Endodermal cell (in vitro differentiated cells): ENCODE measurements at regions not wholly inside any gene's neighbourhood (a gene's known extent, or its start where the extent isn't known, plus 50 kb on each side); places are given as distances from the start of the nearest gene placed in this dataset.
"Not testable (repeated sequence)": the region's sequence is repeated elsewhere in the genome, so short reads cannot be mapped to it uniquely, and the experiment has no call there.

ENCODE experiments used
- DNase-seq: peaks from one replicate; pipeline ENCODE4 v3.0.0-alpha.2; 2017
- H3K27ac ChIP-seq: 2 replicates; pipeline ENCODE4 v1.5.1; 2013; ENCODE audit warnings: mild to moderate bottlenecking, low read depth, low read length, moderate library complexity
- H3K27me3 ChIP-seq: 2 replicates; pipeline ENCODE4 v1.6.1; 2013; ENCODE audit warnings: mild to moderate bottlenecking, low read length, moderate library complexity; ENCODE audit not compliant: insufficient read depth, control insufficient read depth, poor library complexity, severe bottlenecking
- H3K36me3 ChIP-seq: 2 replicates; pipeline ENCODE4 v1.7.0; 2013; ENCODE audit warnings: mild to moderate bottlenecking, low read length, moderate library complexity; ENCODE audit not compliant: control insufficient read depth, insufficient read depth
- H3K4me1 ChIP-seq: one replicate; pipeline ENCODE4 v1.7.0; 2013; ENCODE audit warnings: low read length; ENCODE audit not compliant: control insufficient read depth, insufficient read depth
- H3K4me3 ChIP-seq: 2 replicates; pipeline ENCODE4 v1.5.1; 2013; ENCODE audit warnings: mild to moderate bottlenecking, low read length, moderate library complexity
- H3K9ac ChIP-seq: 2 replicates; pipeline ENCODE4 v1.6.1; 2013; ENCODE audit warnings: mild to moderate bottlenecking, low read length, moderate library complexity; ENCODE audit not compliant: poor library complexity, severe bottlenecking; ENCODE audit errors: extremely low read depth
- H3K9me3 ChIP-seq: 2 replicates; pipeline ENCODE4 v1.6.1; 2013; ENCODE audit warnings: mild to moderate bottlenecking, low read length, moderate library complexity; ENCODE audit not compliant: control insufficient read depth
- H3K27ac Mint-ChIP-seq: 2 replicates; pipeline ENCODE4 v1.8.0; 2020; ENCODE audit warnings: mixed read lengths
- H3K27me3 Mint-ChIP-seq: 2 replicates; pipeline ENCODE4 v1.8.0; 2021; ENCODE audit warnings: mild to moderate bottlenecking, mixed read lengths; ENCODE audit not compliant: insufficient read depth
- H3K36me3 Mint-ChIP-seq: 2 replicates; pipeline ENCODE4 v1.8.0; 2020; ENCODE audit warnings: low read depth, mixed read lengths
- H3K4me1 Mint-ChIP-seq: 2 replicates; pipeline ENCODE4 v1.8.0; 2020; ENCODE audit warnings: mixed read lengths
- H3K4me3 Mint-ChIP-seq: 2 replicates; pipeline ENCODE4 v1.8.0; 2020; ENCODE audit warnings: mild to moderate bottlenecking, moderate library complexity, mixed read lengths
- H3K9me3 Mint-ChIP-seq: 2 replicates; pipeline ENCODE4 v1.8.0; 2020; ENCODE audit warnings: mild to moderate bottlenecking, mixed read lengths
- CTCF ChIP-seq: fragments of 200-600 bp; sonication (generic); conservative IDR thresholded peaks from 2 replicates; pipeline ENCODE4 v1.5.0; 2021; ENCODE audit warnings: antibody characterized with exemption, mild to moderate bottlenecking
- WGBS, 2 experiments: methylation state at CpG; one replicate each; pipeline versions ENCODE4 v1.1.5 to v1.1.7; 2013; ENCODE audit warnings: missing lambda C conversion rate in 2 of 2, mixed read lengths in 1 of 2; ENCODE audit not compliant: insufficient coverage in 1 of 2, insufficient read length in 1 of 2; 5-methylcytosine and 5-hydroxymethylcytosine counted together

GRCh38 chr5:42108468-42108867 lies 183.4 kb downstream of the FBXO4 start:
- Histone ChIP-seq H3K4me3 (no peak overlapping the region), H3K27me3 (no peaks in the 10 kb centered on the region), H3K36me3 (no peaks in the 10 kb centered on the region), H3K9me3 (peaks cover 64% of the 10 kb centered on the region), H3K27ac (no peak overlapping the region), H3K4me1 (no peaks in the 10 kb centered on the region), H3K9ac (no peak overlapping the region)
- no peak for TF ChIP-seq CTCF
- no peak for DNase-seq
- Mint-ChIP-seq H3K27ac (no peak overlapping the region), H3K27me3 (peaks cover 3% of the 10 kb centered on the region), H3K9me3 (peaks cover 70% of the 10 kb centered on the region), H3K36me3 (peaks cover 9% of the 10 kb centered on the region), H3K4me1 (no peaks in the 10 kb centered on the region), H3K4me3 (no peak overlapping the region)

- H3K27ac ChIP-seq, result no peak overlapping the region
- H3K27me3 Mint-ChIP-seq, result peaks cover 3% of the 10 kb centered on the region
- H3K4me3 ChIP-seq, result peak overlapping the region; percentile 76
- H3K9ac ChIP-seq, result no peak overlapping the region
- no peaks in the 10 kb centered on the region for H3K36me3 ChIP-seq
- H3K4me1 ChIP-seq, result no peaks in the 10 kb centered on the region
- TF ChIP-seq CTCF, result no peak
- no peak for DNase-seq
- H3K36me3 Mint-ChIP-seq, result peaks cover 9% of the 10 kb centered on the region
- H3K27me3 ChIP-seq, result no peaks in the 10 kb centered on the region
- H3K4me1 Mint-ChIP-seq, result no peaks in the 10 kb centered on the region
- H3K4me3 Mint-ChIP-seq, result no peak overlapping the region
- WGBS, 2 experiments, result 74 to 79% methylated on average over 2 to 3 of the region's 3 CpGs
- peaks cover 71% of the 10 kb centered on the region for H3K9me3 Mint-ChIP-seq
- no peak overlapping the region for H3K27ac Mint-ChIP-seq
- peaks cover 64% of the 10 kb centered on the region for H3K9me3 ChIP-seq
Observed at GRCh38 chr5:42109006-42109572, 184.0 kb downstream of the FBXO4 start.

- H3K9me3 ChIP-seq, result peaks cover 23% of the 10 kb centered on the region
- H3K9ac ChIP-seq, H3K4me1 Mint-ChIP-seq, H3K4me3 ChIP-seq, DNase-seq, H3K36me3 Mint-ChIP-seq, H3K4me1 ChIP-seq, H3K36me3 ChIP-seq, H3K27me3 Mint-ChIP-seq, H3K4me3 Mint-ChIP-seq, H3K27ac Mint-ChIP-seq, H3K27me3 ChIP-seq, H3K27ac ChIP-seq: not testable (repeated sequence)
- 86% methylated on average over 3 of the region's 3 CpGs; no CpG with 5 or more reads in 1 of the 2 experiments for WGBS, 2 experiments
- peaks cover 36% of the 10 kb centered on the region for H3K9me3 Mint-ChIP-seq
Observed at GRCh38 chr5:42115721-42116120, 190.6 kb downstream of the FBXO4 start.

- Mint-ChIP-seq H3K36me3 (no peaks in the 10 kb centered on the region), H3K4me3 (no peak overlapping the region), H3K4me1 (no peaks in the 10 kb centered on the region), H3K27me3 (no peaks in the 10 kb centered on the region), H3K9me3 (peaks cover 8% of the 10 kb centered on the region), H3K27ac (no peak overlapping the region)
- no peak for TF ChIP-seq CTCF
- Histone ChIP-seq H3K27me3 (no peaks in the 10 kb centered on the region), H3K4me1 (no peaks in the 10 kb centered on the region), H3K27ac (no peak overlapping the region), H3K9me3 (no peaks in the 10 kb centered on the region), H3K9ac (no peak overlapping the region), H3K4me3 (no peak overlapping the region), H3K36me3 (no peaks in the 10 kb centered on the region)
- DNase-seq, result no peak
Observed at GRCh38 chr5:42120070-42120469, 195.0 kb downstream of the FBXO4 start.
